Activated T-helper 2 cell treated with anti-CD3 and anti-CD28 coated beads, Interferon-gamma antibody, Interleukin-2, Interleukin-4, amounts not matched to agents 10 μg/mL and 5 μg/mL and 100 μg/mL, durations not matched to agents 14 hours and 24 hours and 36 hours (primary cell): ENCODE measurements at regions not wholly inside any gene's neighbourhood (a gene's known extent, or its start where the extent isn't known, plus 50 kb on each side); places are given as distances from the start of the nearest gene placed in this dataset.

Experiments used
- DNase-seq: peaks from one replicate; pipeline ENCODE4 v3.0.0; 2021; ENCODE audit warnings: low spot score
- H3K27ac Mint-ChIP-seq: one replicate; pipeline ENCODE4 v1.8.0; 2021; ENCODE audit warnings: mixed read lengths
- H3K27me3 Mint-ChIP-seq: one replicate; pipeline ENCODE4 v1.8.0; 2021; ENCODE audit warnings: low read depth, mixed read lengths
- H3K36me3 Mint-ChIP-seq: one replicate; pipeline ENCODE4 v1.8.0; 2021; ENCODE audit warnings: low read depth, mixed read lengths
- H3K4me1 Mint-ChIP-seq: one replicate; pipeline ENCODE4 v1.8.0; 2021; ENCODE audit warnings: low read depth, mixed read lengths
- H3K4me3 Mint-ChIP-seq: one replicate; pipeline ENCODE4 v1.8.0; 2021; ENCODE audit warnings: low read depth, mild to moderate bottlenecking, moderate library complexity, mixed read lengths
- H3K9me3 Mint-ChIP-seq: one replicate; pipeline ENCODE4 v1.8.0; 2021; ENCODE audit warnings: mixed read lengths
- intact Hi-C: fragments of 100-400 bp; cut with micrococcal nuclease; formaldehyde crosslinking; loops from one replicate; pipeline ENCODE4 v1.15.1; 2023

- DNase-seq = no peak
- no peak overlapping the region for H3K4me3 Mint-ChIP-seq
- peaks cover 12% of the 10 kb centered on the region for H3K27me3 Mint-ChIP-seq
- no peaks in the 10 kb centered on the region for H3K4me1 Mint-ChIP-seq
- intact Hi-C loops = no loop called here
- H3K36me3 Mint-ChIP-seq = no peaks in the 10 kb centered on the region
- no peak overlapping the region for H3K27ac Mint-ChIP-seq
- H3K9me3 Mint-ChIP-seq = no peaks in the 10 kb centered on the region
Measured at GRCh38 chr3:195007151-195007550, 263.8 kb downstream of the XXYLT1 start.

- no peaks in the 10 kb centered on the region for H3K4me1 Mint-ChIP-seq
- H3K9me3 Mint-ChIP-seq = no peaks in the 10 kb centered on the region
- peaks cover 10% of the 10 kb centered on the region for H3K27me3 Mint-ChIP-seq
- H3K4me3 Mint-ChIP-seq = no peak overlapping the region
- no peak for DNase-seq
- no peaks in the 10 kb centered on the region for H3K36me3 Mint-ChIP-seq
- intact Hi-C loops = no loop called here
- no peak overlapping the region for H3K27ac Mint-ChIP-seq
Measured at GRCh38 chr3:195007766-195008165, 263.2 kb downstream of the XXYLT1 start.

GRCh38 chr3:195008816-195009215 lies 262.1 kb downstream of the XXYLT1 start:
- no peaks in the 10 kb centered on the region for H3K9me3 Mint-ChIP-seq
- intact Hi-C loops = no loop called here

GRCh38 chr3:195009616-195010015 lies 261.3 kb downstream of the XXYLT1 start:
- Mint-ChIP-seq H3K4me1 (no peaks in the 10 kb centered on the region), H3K27me3 (peaks cover 2% of the 10 kb centered on the region), H3K36me3 (no peaks in the 10 kb centered on the region), H3K27ac (no peak overlapping the region), H3K4me3 (no peak overlapping the region), H3K9me3 (no peaks in the 10 kb centered on the region)
- intact Hi-C loops = no loop called here
- no peak for DNase-seq

More at GRCh38 chr3:195008816-195009215, 262.1 kb downstream of the XXYLT1 start:
- no peak for DNase-seq
- H3K4me1 Mint-ChIP-seq = no peaks in the 10 kb centered on the region
- no peaks in the 10 kb centered on the region for H3K36me3 Mint-ChIP-seq
- no peak overlapping the region for H3K4me3 Mint-ChIP-seq
- no peak overlapping the region for H3K27ac Mint-ChIP-seq
- peaks cover 3% of the 10 kb centered on the region for H3K27me3 Mint-ChIP-seq

- Mint-ChIP-seq H3K36me3 (no peaks in the 10 kb centered on the region), H3K27me3 (peaks cover 7% of the 10 kb centered on the region), H3K9me3 (no peaks in the 10 kb centered on the region), H3K27ac (no peak overlapping the region), H3K4me1 (peaks cover 4% of the 10 kb centered on the region), H3K4me3 (no peak overlapping the region)
- no peak for DNase-seq
- intact Hi-C loops = no loop called here
Measured at GRCh38 chr3:195010551-195011100, 260.3 kb downstream of the XXYLT1 start.

- Mint-ChIP-seq H3K9me3 (no peaks in the 10 kb centered on the region), H3K4me3 (no peak overlapping the region), H3K4me1 (peaks cover 4% of the 10 kb centered on the region), H3K36me3 (no peaks in the 10 kb centered on the region), H3K27me3 (peaks cover 11% of the 10 kb centered on the region), H3K27ac (no peak overlapping the region)
- no peak for DNase-seq
- intact Hi-C loops = no loop called here
Measured at GRCh38 chr3:195011231-195011834, 259.6 kb downstream of the XXYLT1 start.

GRCh38 chr3:195012100-195012499 lies 258.9 kb downstream of the XXYLT1 start:
- intact Hi-C loops = no loop called here
- Mint-ChIP-seq H3K9me3 (no peaks in the 10 kb centered on the region), H3K36me3 (no peaks in the 10 kb centered on the region), H3K4me1 (peaks cover 4% of the 10 kb centered on the region), H3K27me3 (peaks cover 12% of the 10 kb centered on the region), H3K27ac (no peak overlapping the region), H3K4me3 (no peak overlapping the region)
- no peak for DNase-seq

- no peak overlapping the region for H3K4me3 Mint-ChIP-seq
- peaks cover 12% of the 10 kb centered on the region for H3K27me3 Mint-ChIP-seq
- no peak overlapping the region for H3K27ac Mint-ChIP-seq
- intact Hi-C loops = no loop called here
- no peak for DNase-seq
- no peaks in the 10 kb centered on the region for H3K9me3 Mint-ChIP-seq
- H3K36me3 Mint-ChIP-seq = no peaks in the 10 kb centered on the region
- H3K4me1 Mint-ChIP-seq = peaks cover 4% of the 10 kb centered on the region
Measured at GRCh38 chr3:195012571-195012970, 258.4 kb downstream of the XXYLT1 start.

GRCh38 chr3:195013411-195014361 lies 257.3 kb downstream of the XXYLT1 start:
- Mint-ChIP-seq H3K4me3 (no peak overlapping the region), H3K9me3 (no peaks in the 10 kb centered on the region), H3K27ac (no peak overlapping the region), H3K27me3 (peaks cover 16% of the 10 kb centered on the region), H3K36me3 (no peaks in the 10 kb centered on the region), H3K4me1 (peaks cover 4% of the 10 kb centered on the region)
- DNase-seq = no peak
- intact Hi-C loops = no loop called here

- Mint-ChIP-seq H3K27me3 (peaks cover 21% of the 10 kb centered on the region), H3K4me1 (peaks cover 4% of the 10 kb centered on the region), H3K9me3 (no peaks in the 10 kb centered on the region), H3K27ac (no peak overlapping the region), H3K4me3 (no peak overlapping the region), H3K36me3 (no peaks in the 10 kb centered on the region)
- no peak for DNase-seq
- intact Hi-C loops = no loop called here
Measured at GRCh38 chr3:195015021-195015420, 255.9 kb downstream of the XXYLT1 start.

- Mint-ChIP-seq H3K36me3 (no peaks in the 10 kb centered on the region), H3K27me3 (peaks cover 26% of the 10 kb centered on the region), H3K4me1 (peaks cover 4% of the 10 kb centered on the region), H3K27ac (no peak overlapping the region), H3K9me3 (no peaks in the 10 kb centered on the region), H3K4me3 (no peak overlapping the region)
- DNase-seq = no peak
- intact Hi-C loops = no loop called here
Measured at GRCh38 chr3:195017151-195017550, 253.8 kb downstream of the XXYLT1 start.
